Thyroid gland (tissue), 4 donors: ENCODE measurements at regions not wholly inside any gene's neighbourhood (a gene's known extent, or its start where the extent isn't known, plus 50 kb on each side); places are given as distances from the start of the nearest gene placed in this dataset.

Source experiments
- DNase-seq, 2 donors: peaks; one replicate each; pipeline ENCODE4 v3.0.0-alpha.2; 2019
- H3K27ac ChIP-seq, 3 donors: fragments of 200-600 bp; sonication (generic); 1 replicate in 2 of 3; 2 replicates in 1 of 3; pipeline ENCODE4 v1.5.1; 2016 to 2019; ENCODE audit warnings: mild to moderate bottlenecking in 1 of 3, moderate library complexity in 1 of 3
- H3K27me3 ChIP-seq: fragments of 200-600 bp; sonication (generic); one replicate; pipeline ENCODE4 v1.5.1; 2019
- H3K36me3 ChIP-seq, 2 donors: fragments of 200-600 bp; sonication (generic); one replicate each; pipeline ENCODE4 v1.5.1; 2016 to 2019
- H3K4me1 ChIP-seq, 2 donors: fragments of 200-600 bp; sonication (generic); one replicate each; pipeline ENCODE4 v1.5.1; 2017 to 2019
- H3K4me3 ChIP-seq, 3 donors: fragments of 200-600 bp; sonication (generic); replicated peaks in 1 of 3; 1 replicate in 2 of 3; 2 replicates in 1 of 3; pipeline ENCODE4 v1.5.1; 2016; ENCODE audit warnings: mild to moderate bottlenecking in 1 of 3
- H3K9me3 ChIP-seq: fragments of 200-600 bp; sonication (generic); one replicate; pipeline ENCODE4 v1.5.1; 2017
- POLR2A ChIP-seq, 2 donors: fragments of 450-650 bp; IDR thresholded peaks; one replicate each; pipeline ENCODE4 v1.6.1; 2017; ENCODE audit warnings: antibody characterized with exemption in 2 of 2, mild to moderate bottlenecking in 2 of 2, moderate library complexity in 1 of 2
- WGBS, 2 donors: methylation state at CpG; one replicate each; pipeline ENCODE4 v1.1.5; 2017; 5-methylcytosine and 5-hydroxymethylcytosine counted together
- intact Hi-C: fragments of 100-400 bp; cut with DNase I; formaldehyde crosslinking; loops from one replicate; pipeline ENCODE4 v1.15.1; 2023
- TF ChIP-seq, protein P1 (sequence below), 6 experiments: fragments of 200-600 bp in 3 of 6; fragments of 450-650 bp in 3 of 6; sonication (generic) in 3 of 6; IDR thresholded peaks; one replicate each; pipeline ENCODE4 v1.5.1; 2016 to 2019; ENCODE audit warnings: antibody characterized with exemption in 6 of 6, mild to moderate bottlenecking in 2 of 6, inconsistent platforms in 1 of 6, moderate library complexity in 1 of 6

DNA sequence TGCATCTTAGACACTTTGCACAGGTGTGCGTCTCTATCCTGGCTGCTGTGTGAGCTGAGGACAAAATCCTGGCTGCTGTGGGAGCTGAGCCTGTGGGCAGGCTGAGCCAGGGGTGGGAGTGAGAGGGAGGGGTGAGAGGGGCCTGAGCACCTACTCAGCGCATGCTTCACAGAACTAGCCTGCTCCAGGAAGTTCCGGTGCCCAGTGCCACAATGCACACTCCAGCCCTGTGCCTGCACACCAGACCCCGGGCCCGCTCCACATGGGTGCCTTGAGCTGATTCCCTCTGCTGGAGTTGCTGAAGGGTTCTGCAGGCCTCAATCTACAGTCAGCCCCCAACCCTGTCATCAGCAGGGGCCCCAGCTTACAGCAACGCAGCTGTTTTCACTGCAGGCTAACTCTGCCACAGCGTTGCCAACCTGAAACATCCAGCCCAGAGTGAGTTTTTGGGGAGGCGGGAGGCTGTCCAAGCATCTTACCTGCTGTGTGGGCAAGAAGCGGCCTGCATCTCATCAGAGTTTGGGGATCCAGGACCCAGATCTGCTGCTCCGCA, 1377.9 kb downstream of the TBC1D22A start:
- WGBS, 2 donors = 94 to 96% methylated on average over 5 to 8 of the region's 10 CpGs
- Histone ChIP-seq H3K4me1 (no peaks in the 10 kb centered on the region), H3K9me3 (no peaks in the 10 kb centered on the region), H3K36me3 (no peaks in the 10 kb centered on the region), H3K27me3 (no peaks in the 10 kb centered on the region), H3K27ac (no peak overlapping the region), H3K4me3 (no peak overlapping the region)
- intact Hi-C loops = no loop called here
- TF ChIP-seq, protein P1, sequence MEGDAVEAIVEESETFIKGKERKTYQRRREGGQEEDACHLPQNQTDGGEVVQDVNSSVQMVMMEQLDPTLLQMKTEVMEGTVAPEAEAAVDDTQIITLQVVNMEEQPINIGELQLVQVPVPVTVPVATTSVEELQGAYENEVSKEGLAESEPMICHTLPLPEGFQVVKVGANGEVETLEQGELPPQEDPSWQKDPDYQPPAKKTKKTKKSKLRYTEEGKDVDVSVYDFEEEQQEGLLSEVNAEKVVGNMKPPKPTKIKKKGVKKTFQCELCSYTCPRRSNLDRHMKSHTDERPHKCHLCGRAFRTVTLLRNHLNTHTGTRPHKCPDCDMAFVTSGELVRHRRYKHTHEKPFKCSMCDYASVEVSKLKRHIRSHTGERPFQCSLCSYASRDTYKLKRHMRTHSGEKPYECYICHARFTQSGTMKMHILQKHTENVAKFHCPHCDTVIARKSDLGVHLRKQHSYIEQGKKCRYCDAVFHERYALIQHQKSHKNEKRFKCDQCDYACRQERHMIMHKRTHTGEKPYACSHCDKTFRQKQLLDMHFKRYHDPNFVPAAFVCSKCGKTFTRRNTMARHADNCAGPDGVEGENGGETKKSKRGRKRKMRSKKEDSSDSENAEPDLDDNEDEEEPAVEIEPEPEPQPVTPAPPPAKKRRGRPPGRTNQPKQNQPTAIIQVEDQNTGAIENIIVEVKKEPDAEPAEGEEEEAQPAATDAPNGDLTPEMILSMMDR (IDR thresholded peaks at IDR 0.05) = no peak
- no peak for TF ChIP-seq POLR2A (IDR thresholded peaks at IDR 0.05)
- DNase-seq = no peak

DNA sequence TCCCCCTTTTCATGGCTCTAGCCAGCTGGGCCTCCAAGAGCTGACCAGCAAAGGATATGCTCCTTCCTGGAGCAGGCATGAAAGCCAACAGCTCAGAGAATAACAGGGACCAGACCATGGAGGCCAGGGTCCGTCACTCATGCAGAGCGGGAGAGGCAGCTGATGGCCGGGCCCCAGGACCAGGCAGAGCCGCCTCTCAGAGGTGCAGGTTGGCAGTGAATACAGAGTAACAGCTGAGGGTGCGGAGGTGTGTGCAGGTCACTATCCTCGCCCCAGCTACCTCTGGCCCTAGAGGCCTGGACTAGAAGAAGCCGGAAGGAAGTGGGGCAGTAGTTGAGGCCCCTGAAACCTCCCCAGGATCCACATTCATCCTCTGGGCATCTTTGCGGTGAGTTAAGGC, 1377.3 kb downstream of the TBC1D22A start:
- intact Hi-C loops = no loop called here
- WGBS, 2 donors = 87 to 88% methylated on average over 3 to 7 of the region's 8 CpGs
- no peaks in the 10 kb centered on the region for H3K27me3 ChIP-seq
- TF ChIP-seq, protein P1 (IDR thresholded peaks at IDR 0.05) = no peak
- no peak for TF ChIP-seq POLR2A (IDR thresholded peaks at IDR 0.05)
- no peak for DNase-seq
- H3K27ac ChIP-seq = no peak overlapping the region
- no peaks in the 10 kb centered on the region for H3K36me3 ChIP-seq
- H3K4me1 ChIP-seq = no peaks in the 10 kb centered on the region
- H3K4me3 ChIP-seq = no peak overlapping the region
- H3K9me3 ChIP-seq = no peaks in the 10 kb centered on the region

DNA sequence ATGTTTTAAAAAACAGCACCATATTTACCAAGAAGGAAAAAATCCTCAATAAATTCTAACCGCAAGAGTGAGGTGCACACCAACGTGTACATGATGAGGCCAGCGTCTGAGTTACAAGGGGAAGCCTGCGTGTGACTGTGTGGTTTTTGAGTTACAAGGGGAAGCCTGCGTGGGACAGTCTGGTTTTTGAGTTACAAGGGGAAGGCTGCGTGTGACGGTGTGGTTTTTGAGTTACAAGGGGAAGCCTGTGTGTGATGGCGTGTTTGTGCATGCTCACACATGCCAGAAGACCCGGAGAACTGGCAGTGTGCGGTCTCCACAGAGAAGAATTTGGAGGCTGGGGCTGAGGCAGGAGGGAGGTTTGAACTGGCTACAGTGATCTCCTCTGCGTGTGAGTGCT, 1376.4 kb downstream of the TBC1D22A start:
- H3K27ac ChIP-seq = no peak overlapping the region
- H3K4me1 ChIP-seq = no peaks in the 10 kb centered on the region
- H3K27me3 ChIP-seq = no peaks in the 10 kb centered on the region
- no peak overlapping the region for H3K4me3 ChIP-seq
- 76 to 85% methylated on average over 11 of the region's 11 CpGs for WGBS, 2 donors
- DNase-seq = no peak
- intact Hi-C loops = no loop called here
- H3K9me3 ChIP-seq = no peaks in the 10 kb centered on the region
- H3K36me3 ChIP-seq = no peaks in the 10 kb centered on the region
- TF ChIP-seq, protein P1 (IDR thresholded peaks at IDR 0.05) = no peak
- TF ChIP-seq POLR2A (IDR thresholded peaks at IDR 0.05) = no peak

DNA sequence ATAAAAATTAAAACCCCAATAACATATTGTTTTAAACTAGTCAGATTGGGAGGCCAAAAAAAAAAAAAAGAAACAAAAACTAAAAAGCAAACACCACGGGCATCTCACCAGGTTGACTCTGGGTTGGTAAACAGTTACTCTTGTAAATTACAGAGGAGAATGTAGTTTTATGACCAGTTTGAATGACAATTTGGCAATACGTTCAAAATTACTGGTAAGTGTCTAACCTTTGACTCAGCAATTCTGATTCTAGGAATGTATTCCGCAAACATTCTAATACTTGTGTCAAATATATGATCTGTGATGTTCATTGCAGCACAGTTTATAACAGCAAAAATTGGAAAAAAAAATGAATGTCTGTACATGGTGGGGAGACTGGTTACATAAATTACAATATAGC, 1376.0 kb downstream of the TBC1D22A start:
- no peak for TF ChIP-seq POLR2A (IDR thresholded peaks at IDR 0.05)
- TF ChIP-seq, protein P1 (IDR thresholded peaks at IDR 0.05) = no peak
- intact Hi-C loops = no loop called here
- no peaks in the 10 kb centered on the region for H3K27me3 ChIP-seq
- no peaks in the 10 kb centered on the region for H3K36me3 ChIP-seq
- no peak overlapping the region for H3K27ac ChIP-seq
- no peak overlapping the region for H3K4me3 ChIP-seq
- H3K4me1 ChIP-seq = no peaks in the 10 kb centered on the region
- 73 to 76% methylated on average over 3 of the region's 3 CpGs for WGBS, 2 donors
- no peak for DNase-seq
- H3K9me3 ChIP-seq = no peaks in the 10 kb centered on the region

DNA sequence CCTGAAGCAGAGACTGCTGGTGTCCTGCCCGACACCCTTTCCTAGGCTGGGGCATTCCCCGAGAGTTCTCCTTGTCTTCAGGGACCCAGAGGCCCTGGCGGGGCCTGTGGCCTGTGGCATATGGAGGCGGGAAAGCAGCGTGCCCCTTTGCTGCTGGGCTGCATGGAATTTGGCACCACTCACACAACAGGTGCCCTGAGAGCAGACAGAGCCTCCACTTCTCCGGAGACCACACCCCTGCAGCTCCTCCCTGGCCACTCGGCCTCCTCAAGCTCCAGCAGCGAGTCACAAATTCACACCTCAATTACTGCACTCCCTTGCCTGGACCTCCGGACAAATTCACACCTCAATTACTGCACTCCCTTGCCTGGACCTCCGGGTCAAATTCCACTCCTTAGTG, 1375.2 kb downstream of the TBC1D22A start:
- intact Hi-C loops = no loop called here
- Histone ChIP-seq H3K36me3 (no peaks in the 10 kb centered on the region), H3K4me3 (no peak overlapping the region), H3K27me3 (no peaks in the 10 kb centered on the region), H3K4me1 (no peaks in the 10 kb centered on the region), H3K9me3 (no peaks in the 10 kb centered on the region), H3K27ac (no peak overlapping the region)
- TF ChIP-seq POLR2A (IDR thresholded peaks at IDR 0.05) = no peak
- TF ChIP-seq, protein P1 (IDR thresholded peaks at IDR 0.05) = no peak
- DNase-seq = peak in 1 of 2 donors; percentile 40
- 28 to 69% methylated on average over 9 to 10 of the region's 10 CpGs for WGBS, 2 donors
